Body of pancreas (tissue), 4 donors: ENCODE measurements at regions not wholly inside any gene's neighbourhood (a gene's known extent, or its start where the extent isn't known, plus 50 kb on each side); places are given as distances from the start of the nearest gene placed in this dataset.
"Not testable (repeated sequence)": the region's sequence is repeated elsewhere in the genome, so short reads cannot be mapped to it uniquely, and the experiment has no call there.

ENCODE experiments used
- ATAC-seq: fragments of 150-250 bp; one replicate; pipeline ENCODE4 v1.9.1; 2016
- DNase-seq, 4 donors: peaks; one replicate each; pipeline ENCODE4 v3.0.0-alpha.2; 2019
- H3K27ac ChIP-seq, 4 donors: fragments of 200-600 bp; sonication (generic); 1 replicate in 3 of 4; 2 replicates in 1 of 4; pipeline versions ENCODE4 v1.5.1 to v1.6.1; 2016 to 2019; ENCODE audit warnings: mild to moderate bottlenecking in 1 of 4, mixed read lengths in 1 of 4, moderate library complexity in 1 of 4
- H3K27me3 ChIP-seq, 2 donors: fragments of 200-600 bp; sonication (generic); one replicate each; pipeline ENCODE4 v1.6.0; 2016; ENCODE audit warnings: mild to moderate bottlenecking in 1 of 2
- H3K36me3 ChIP-seq, 2 donors: fragments of 200-600 bp; sonication (generic); replicated peaks in 1 of 2; 2 replicates each; pipeline ENCODE4 v1.5.1; 2016; ENCODE audit warnings: low read depth in 2 of 2; ENCODE audit not compliant: insufficient read depth in 1 of 2
- H3K4me1 ChIP-seq: fragments of 200-600 bp; sonication (generic); one replicate; pipeline ENCODE4 v1.6.0; 2016
- H3K4me3 ChIP-seq, 2 donors: fragments of 200-600 bp; sonication (generic); 1 replicate in 1 of 2; 2 replicates in 1 of 2; pipeline ENCODE4 v1.5.1; 2016 to 2019
- H3K9me3 ChIP-seq, 3 donors: fragments of 200-600 bp; sonication (generic); 1 replicate in 2 of 3; 2 replicates in 1 of 3; pipeline ENCODE4 v1.5.1; 2016
- CTCF ChIP-seq, 7 experiments: fragments of 450-650 bp in 4 of 7; fragments of 200-600 bp in 3 of 7; sonication (generic) in 3 of 7; IDR thresholded peaks; one replicate each; pipeline ENCODE4 v1.5.1; 2016 to 2019; ENCODE audit warnings: antibody characterized with exemption in 7 of 7
- POLR2A ChIP-seq, 3 donors: fragments of 450-650 bp; IDR thresholded peaks; one replicate each; pipeline ENCODE4 v1.6.1; 2016; ENCODE audit warnings: antibody characterized with exemption in 3 of 3, mild to moderate bottlenecking in 2 of 3
- WGBS, 2 donors: methylation state at CpG; one replicate each; pipeline ENCODE4 v1.1.5; 2017; 5-methylcytosine and 5-hydroxymethylcytosine counted together
- intact Hi-C: fragments of 100-400 bp; cut with DNase I; formaldehyde crosslinking; loops from one replicate; pipeline ENCODE4 v1.15.1; 2023

DNA sequence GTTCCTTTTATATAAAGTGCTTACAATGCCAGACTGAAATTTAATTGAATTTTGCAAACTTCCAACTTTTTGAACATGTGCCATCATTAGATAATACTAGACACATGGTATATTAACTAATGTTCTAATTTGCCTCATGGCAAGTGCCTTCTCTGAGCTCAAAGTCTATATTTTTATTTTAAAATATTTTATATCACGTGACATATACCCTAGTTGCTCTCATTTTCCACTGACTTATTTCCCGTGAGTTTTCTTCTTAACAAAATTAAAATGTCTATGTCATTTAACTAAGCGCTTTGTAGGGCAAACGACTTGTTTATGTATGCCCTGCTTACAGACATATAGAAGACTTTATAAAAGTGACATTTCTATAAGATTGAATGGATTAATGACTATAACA, 509.6 kb upstream of the SYT4 start:
- Histone ChIP-seq H3K27ac (no peak overlapping the region), H3K9me3 (no peaks in the 10 kb centered on the region), H3K4me1 (no peaks in the 10 kb centered on the region), H3K36me3 (no peaks in the 10 kb centered on the region), H3K27me3 (no peaks in the 10 kb centered on the region), H3K4me3 (no peak overlapping the region)
- WGBS, 2 donors = 75 to 80% methylated on average over 4 of the region's 4 CpGs
- intact Hi-C loops = no loop called here
- no peak for ATAC-seq
- TF ChIP-seq POLR2A (IDR thresholded peaks at IDR 0.05) (no peak), CTCF (IDR thresholded peaks at IDR 0.05) (no peak)
- DNase-seq = no peak

- H3K9me3 ChIP-seq, DNase-seq, ATAC-seq, H3K27ac ChIP-seq, H3K4me1 ChIP-seq, H3K27me3 ChIP-seq, H3K36me3 ChIP-seq, H3K4me3 ChIP-seq, intact Hi-C loops: not testable (repeated sequence)
Measured at GRCh38 chr18:43787721-43788120, 510.4 kb upstream of the SYT4 start.

GRCh38 chr18:43789234-43790000, 512.1 kb upstream of the SYT4 start:
- Histone ChIP-seq H3K4me3 (no peak overlapping the region), H3K27ac (no peak overlapping the region), H3K36me3 (no peaks in the 10 kb centered on the region), H3K4me1 (no peaks in the 10 kb centered on the region), H3K27me3 (no peaks in the 10 kb centered on the region), H3K9me3 (no peaks in the 10 kb centered on the region)
- TF ChIP-seq POLR2A (IDR thresholded peaks at IDR 0.05) (no peak), CTCF (IDR thresholded peaks at IDR 0.05) (peak in 3 of 7 experiments; percentile 36 to 45 (median 44))
- DNase-seq (peak in 2 of 4 donors; percentile 6 to 7), ATAC-seq (no peak)
- intact Hi-C loops = no loop called here
- WGBS, 2 donors = 26 to 36% methylated on average over 3 of the region's 3 CpGs

DNA sequence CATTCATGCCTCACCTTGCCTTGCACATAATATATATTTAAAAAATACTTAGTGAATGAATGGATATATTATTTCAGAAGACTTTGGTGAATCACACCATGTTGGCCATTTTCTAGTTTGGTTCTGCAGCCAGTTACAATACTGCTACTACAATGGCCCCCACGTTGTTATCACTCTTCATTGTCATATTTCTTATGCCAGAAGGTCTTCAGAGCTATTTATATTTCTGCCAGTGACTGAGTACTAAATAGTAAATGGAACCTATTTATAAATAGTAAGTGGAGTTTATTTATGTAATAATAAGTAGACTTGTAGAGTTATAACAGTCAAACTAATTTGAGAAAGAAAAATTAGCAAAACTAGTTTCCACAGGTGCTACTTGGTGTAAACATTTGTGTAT, 516.6 kb upstream of the SYT4 start:
- 39 to 45% methylated on average over 1 of the region's 1 CpG for WGBS, 2 donors
- ATAC-seq (no peak), DNase-seq (no peak)
- Histone ChIP-seq H3K27me3 (no peaks in the 10 kb centered on the region), H3K27ac (no peak overlapping the region), H3K4me1 (no peaks in the 10 kb centered on the region), H3K36me3 (no peaks in the 10 kb centered on the region), H3K4me3 (no peak overlapping the region), H3K9me3 (no peaks in the 10 kb centered on the region)
- intact Hi-C loops = no loop called here
- TF ChIP-seq POLR2A (IDR thresholded peaks at IDR 0.05) = no peak
- TF ChIP-seq CTCF (IDR thresholded peaks at IDR 0.05) = no peak

GRCh38 chr18:43794363-43794762, 517.1 kb upstream of the SYT4 start:
- Histone ChIP-seq H3K4me3 (no peak overlapping the region), H3K27ac (no peak overlapping the region), H3K4me1 (no peaks in the 10 kb centered on the region), H3K27me3 (no peaks in the 10 kb centered on the region), H3K36me3 (no peaks in the 10 kb centered on the region), H3K9me3 (no peaks in the 10 kb centered on the region)
- no peak for DNase-seq
- TF ChIP-seq POLR2A (IDR thresholded peaks at IDR 0.05) (no peak), CTCF (IDR thresholded peaks at IDR 0.05) (no peak)
- intact Hi-C loops = no loop called here
- ATAC-seq = no peak
- WGBS, 2 donors = 45 to 67% methylated on average over 2 of the region's 2 CpGs
